H1 (cell line): ENCODE measurements at regions not wholly inside any gene's neighbourhood (a gene's known extent, or its start where the extent isn't known, plus 50 kb on each side); places are given as distances from the start of the nearest gene placed in this dataset.

Experiments used
- CTCF ChIA-PET: fragments of 300-600 bp; sonication (Branson Sonifier 250); formaldehyde crosslinking; loops from one replicate; lab custom pipeline; 2021; ENCODE audit not compliant: partially characterized antibody; lab: Charles Lee
- POLR2A ChIA-PET: fragments of 300-600 bp; sonication (Branson Sonifier 250); formaldehyde crosslinking; loops from one replicate; lab custom pipeline; 2021; ENCODE audit warnings: inconsistent platforms; ENCODE audit not compliant: partially characterized antibody; lab: Charles Lee
- DNase-seq, 2 experiments: peaks; one replicate each; pipeline versions ENCODE4 v3.0.0 to v3.0.0-alpha.2; 2010 to 2022; ENCODE audit warnings: low spot score in 2 of 2, low read depth in 1 of 2, mixed read lengths in 1 of 2
- FAIRE-seq: peaks from 2 replicates; lab custom pipeline; 2011; peaks lifted over from hg19 to GRCh38; lab: Jason Lieb, UNC
- H2AFZ ChIP-seq: 2 replicates; pipeline ENCODE4 v1.8.1; 2012; ENCODE audit warnings: low read length, inconsistent platforms
- H2AK5ac ChIP-seq: 2 replicates; pipeline ENCODE4 v1.6.1; 2013; ENCODE audit warnings: low read depth, low read length
- H2BK120ac ChIP-seq: replicated peaks from 2 replicates; pipeline ENCODE3; 2013; ENCODE audit warnings: low read depth, low read length, inconsistent platforms
- H2BK12ac ChIP-seq: 2 replicates; pipeline ENCODE4 v1.6.1; 2013; ENCODE audit warnings: low read depth, low read length
- H2BK15ac ChIP-seq: 2 replicates; pipeline ENCODE4 v1.6.1; 2013; ENCODE audit warnings: low read length
- H2BK20ac ChIP-seq: 2 replicates; pipeline ENCODE4 v1.6.1; 2013; ENCODE audit warnings: low read length
- H2BK5ac ChIP-seq: 2 replicates; pipeline ENCODE4 v1.6.1; 2013; ENCODE audit warnings: low read depth, low read length
- H3K14ac ChIP-seq: 2 replicates; pipeline ENCODE4 v1.6.1; 2013; ENCODE audit warnings: inconsistent platforms; ENCODE audit not compliant: insufficient read length
- H3K18ac ChIP-seq: 2 replicates; pipeline ENCODE4 v1.6.1; 2013; ENCODE audit warnings: low read length; ENCODE audit errors: extremely low read depth
- H3K23ac ChIP-seq: 2 replicates; pipeline ENCODE4 v1.6.1; 2013; ENCODE audit warnings: inconsistent platforms; ENCODE audit not compliant: insufficient read length
- H3K23me2 ChIP-seq: 2 replicates; pipeline ENCODE4 v1.6.1; 2013; ENCODE audit warnings: low read depth, low read length
- H3K27ac ChIP-seq: 2 replicates; pipeline ENCODE4 v1.6.1; 2011; ENCODE audit warnings: low read depth, low read length, inconsistent platforms
- H3K27me3 ChIP-seq, 4 experiments: replicated peaks in 1 of 4; 1 replicate in 1 of 4; 2 replicates in 3 of 4; pipeline versions ENCODE4 v1.6.1 to v1.8.1; 2011 to 2013; ENCODE audit warnings: low read length in 3 of 4, mild to moderate bottlenecking in 3 of 4, inconsistent platforms in 2 of 4, mixed read lengths in 2 of 4, moderate library complexity in 1 of 4; ENCODE audit not compliant: control insufficient read depth in 3 of 4, insufficient read depth in 3 of 4; ENCODE audit errors: extremely low read depth in 1 of 4
- H3K36me3 ChIP-seq, 4 experiments: 2 replicates each; pipeline versions ENCODE4 v1.6.1 to v1.8.1; 2011 to 2013; ENCODE audit warnings: mild to moderate bottlenecking in 4 of 4, low read length in 3 of 4, moderate library complexity in 2 of 4, control low read depth in 1 of 4, inconsistent platforms in 1 of 4; ENCODE audit not compliant: insufficient read depth in 4 of 4, control insufficient read depth in 2 of 4
- H3K4ac ChIP-seq: replicated peaks from 2 replicates; pipeline ENCODE3; 2013; ENCODE audit warnings: low read length, low read depth, mixed read lengths, inconsistent platforms; ENCODE audit not compliant: insufficient read length
- H3K4me1 ChIP-seq, 4 experiments: replicated peaks in 1 of 4; 1 replicate in 1 of 4; 2 replicates in 3 of 4; pipeline versions ENCODE4 v1.6.1 to v1.8.1; 2011 to 2013; ENCODE audit warnings: low read length in 3 of 4, inconsistent platforms in 2 of 4, mixed read lengths in 1 of 4; ENCODE audit not compliant: insufficient read depth in 4 of 4, control insufficient read depth in 3 of 4
- H3K4me2 ChIP-seq, 2 experiments: 2 replicates each; pipeline versions ENCODE4 v1.6.1 to v1.8.1; 2011 to 2013; ENCODE audit warnings: low read depth in 2 of 2, low read length in 2 of 2, control low read depth in 1 of 2, inconsistent platforms in 1 of 2, mild to moderate bottlenecking in 1 of 2; ENCODE audit not compliant: insufficient read depth in 1 of 2
- H3K4me3 ChIP-seq, 4 experiments: fragments of 200-600, 300-600 bp in 1 of 4; sonication (generic), shearing (Covaris generic), sonication (Bioruptor Twin) in 1 of 4; 2 replicates each; pipeline versions ENCODE4 v1.5.1 to v1.8.1; 2011 to 2016; ENCODE audit warnings: low read length in 4 of 4, low read depth in 3 of 4, control low read depth in 2 of 4, inconsistent platforms in 2 of 4, mild to moderate bottlenecking in 2 of 4, mixed read lengths in 1 of 4, moderate library complexity in 1 of 4; ENCODE audit not compliant: insufficient read depth in 2 of 4; ENCODE audit errors: extremely low read depth in 1 of 4
- H3K56ac ChIP-seq: replicated peaks from 2 replicates; pipeline ENCODE3; 2013; ENCODE audit warnings: low read depth, mild to moderate bottlenecking, mixed read lengths, low read length, inconsistent platforms; ENCODE audit not compliant: insufficient read length
- H3K79me1 ChIP-seq: 2 replicates; pipeline ENCODE4 v1.6.1; 2013; ENCODE audit warnings: low read depth, low read length, control low read depth
- H3K79me2 ChIP-seq, 2 experiments: 2 replicates each; pipeline versions ENCODE4 v1.6.1 to v1.8.1; 2012 to 2013; ENCODE audit warnings: low read length in 2 of 2, mild to moderate bottlenecking in 2 of 2, inconsistent platforms in 1 of 2; ENCODE audit not compliant: insufficient read depth in 2 of 2, control insufficient read depth in 1 of 2
- H3K9ac ChIP-seq, 4 experiments: replicated peaks in 1 of 4; 1 replicate in 1 of 4; 2 replicates in 3 of 4; pipeline versions ENCODE4 v1.6.1 to v1.8.1; 2011 to 2013; ENCODE audit warnings: low read depth in 3 of 4, low read length in 3 of 4, control low read depth in 2 of 4, mild to moderate bottlenecking in 2 of 4, moderate library complexity in 2 of 4, inconsistent platforms in 1 of 4; ENCODE audit errors: extremely low read depth in 1 of 4
- H3K9me3 ChIP-seq, 2 experiments: 2 replicates each; pipeline versions ENCODE4 v1.6.1 to v1.8.1; 2012 to 2013; ENCODE audit warnings: mild to moderate bottlenecking in 2 of 2, moderate library complexity in 2 of 2, control low read depth in 1 of 2, inconsistent platforms in 1 of 2, low read depth in 1 of 2, low read length in 1 of 2, mixed read lengths in 1 of 2; ENCODE audit not compliant: insufficient read depth in 2 of 2
- H4K20me1 ChIP-seq, 2 experiments: replicated peaks in 1 of 2; 2 replicates each; pipeline versions ENCODE3 to v1.8.1; 2011 to 2013; ENCODE audit warnings: inconsistent platforms in 2 of 2, low read length in 2 of 2, mild to moderate bottlenecking in 1 of 2; ENCODE audit not compliant: insufficient read depth in 2 of 2, control insufficient read depth in 1 of 2
- H4K5ac ChIP-seq: 2 replicates; pipeline ENCODE4 v1.6.1; 2013; ENCODE audit warnings: low read length, low read depth, mixed read lengths, inconsistent platforms; ENCODE audit not compliant: insufficient read length
- H4K8ac ChIP-seq: 2 replicates; pipeline ENCODE4 v1.8.0; 2013; ENCODE audit warnings: mild to moderate bottlenecking, moderate library complexity, low read length, inconsistent platforms; ENCODE audit not compliant: insufficient read depth; ENCODE audit errors: extremely low read depth
- H4K91ac ChIP-seq: replicated peaks from 2 replicates; pipeline ENCODE3; 2013; ENCODE audit warnings: low read length, mixed read lengths, inconsistent platforms; ENCODE audit not compliant: insufficient read length
- CEBPB ChIP-seq: IDR thresholded peaks from 2 replicates; pipeline ENCODE4 v1.6.1; 2012; ENCODE audit warnings: low read depth, low read length
- CHD2 ChIP-seq: IDR thresholded peaks from 2 replicates; pipeline ENCODE4 v1.6.1; 2012; ENCODE audit warnings: low read length, improper control_type of control experiment
- EZH2 ChIP-seq: fragments of 200-600 bp; sonication (generic); IDR thresholded peaks from 2 replicates; pipeline ENCODE4 v1.7.1; 2012; ENCODE audit warnings: low read depth, mild to moderate bottlenecking, moderate library complexity, low read length, inconsistent platforms; ENCODE audit not compliant: severe bottlenecking
- HDAC2 ChIP-seq, 2 experiments: fragments of 300-600 bp in 1 of 2; sonication (generic) in 1 of 2; IDR thresholded peaks; 2 replicates each; pipeline ENCODE4 v1.6.1; 2011 to 2012; ENCODE audit warnings: low read depth in 2 of 2, low read length in 2 of 2, mild to moderate bottlenecking in 2 of 2, moderate library complexity in 2 of 2, borderline replicate concordance in 1 of 2, inconsistent platforms in 1 of 2
- JUN ChIP-seq: IDR thresholded peaks from 2 replicates; pipeline ENCODE4 v1.6.1; 2011; ENCODE audit warnings: low read depth, mild to moderate bottlenecking, improper control_type of control experiment, low read length
- NANOG ChIP-seq: IDR thresholded peaks from 2 replicates; pipeline ENCODE4 v1.6.1; 2011; ENCODE audit warnings: low read length, low read depth, mild to moderate bottlenecking, inconsistent platforms; ENCODE audit not compliant: insufficient read depth, poor library complexity, severe bottlenecking
- PHF8 ChIP-seq: fragments of 200-600 bp; sonication (generic); conservative IDR thresholded peaks from 2 replicates; pipeline ENCODE4 v1.7.1; 2012; ENCODE audit warnings: low read depth, mild to moderate bottlenecking, inconsistent platforms, low read length, moderate library complexity
- POU5F1 ChIP-seq: IDR thresholded peaks from 2 replicates; pipeline ENCODE4 v1.6.1; 2011; ENCODE audit warnings: low read depth, mild to moderate bottlenecking, low read length, moderate library complexity
- SIN3A ChIP-seq, 2 experiments: IDR thresholded peaks in 1 of 2; conservative IDR thresholded peaks in 1 of 2; 2 replicates each; pipeline ENCODE4 v1.6.1; 2011 to 2012; ENCODE audit warnings: low read length in 2 of 2, improper control_type of control experiment in 1 of 2, low read depth in 1 of 2, mild to moderate bottlenecking in 1 of 2
- SP2 ChIP-seq: IDR thresholded peaks from 2 replicates; pipeline ENCODE4 v1.6.1; 2012; ENCODE audit warnings: mild to moderate bottlenecking, low read length, inconsistent platforms
- TBP ChIP-seq: IDR thresholded peaks from 2 replicates; pipeline ENCODE4 v1.6.1; 2011; ENCODE audit warnings: low read depth, low read length, improper control_type of control experiment
- YY1 ChIP-seq: IDR thresholded peaks from 2 replicates; pipeline ENCODE4 v1.6.1; 2011; ENCODE audit warnings: low read depth, mild to moderate bottlenecking, low read length
- WGBS, 2 experiments: shearing (Covaris generic) in 1 of 2; methylation state at CpG; one replicate each; pipeline versions ENCODE4 v1.1.6 to v1.1.7; 2013 to 2015; ENCODE audit warnings: low lambda C conversion rate in 2 of 2, mixed read lengths in 2 of 2, inconsistent platforms in 1 of 2, low coverage in 1 of 2, missing lambda C conversion rate in 1 of 2; ENCODE audit not compliant: insufficient replicate concordance in 2 of 2, insufficient coverage in 1 of 2, insufficient read length in 1 of 2; ENCODE audit errors: extremely low coverage in 1 of 2, missing lambda C conversion rate in 1 of 2; 5-methylcytosine and 5-hydroxymethylcytosine counted together

GRCh38 chr7:348962-349743 lies 59.2 kb downstream of the FOXL3 start:
- no peak overlapping the region for H3K14ac ChIP-seq
- H2BK15ac ChIP-seq = no peak overlapping the region
- H3K36me3 ChIP-seq = no peaks in the 10 kb centered on the region
- no peak overlapping the region for H2AFZ ChIP-seq
- no peak overlapping the region for H2AK5ac ChIP-seq
- no peak overlapping the region for H3K9ac ChIP-seq
- H2BK120ac ChIP-seq = no peak overlapping the region
- H3K4me2 ChIP-seq = no peak overlapping the region
- H3K9me3 ChIP-seq = no peaks in the 10 kb centered on the region; a peak in 1 of 4 replicates
- no peak for FAIRE-seq
- H3K4ac ChIP-seq = no peak overlapping the region
- no peaks in the 10 kb centered on the region for H3K27me3 ChIP-seq
- no peak for DNase-seq
- no peaks in the 10 kb centered on the region for H3K79me2 ChIP-seq
- H4K91ac ChIP-seq = no peak overlapping the region
- H3K18ac ChIP-seq = no peak overlapping the region
- H3K23ac ChIP-seq = no peak overlapping the region
- H2BK12ac ChIP-seq = peak overlapping the region; percentile 68; the same call in 1 of the 2 replicates
- H3K56ac ChIP-seq = no peak overlapping the region
- no peaks in the 10 kb centered on the region for H3K79me1 ChIP-seq
- H4K20me1 ChIP-seq = no peaks in the 10 kb centered on the region
- no peak overlapping the region for H4K8ac ChIP-seq
- ChIA-PET POLR2A (no interaction called here), CTCF (no interaction called here)
- no peak overlapping the region for H4K5ac ChIP-seq
- no peaks in the 10 kb centered on the region; a peak in 3 of 7 replicates for H3K4me1 ChIP-seq
- peaks cover 11% of the 10 kb centered on the region; the same call in 1 of the 2 replicates for H3K23me2 ChIP-seq
- no peak overlapping the region for H2BK20ac ChIP-seq
- no peak overlapping the region; the same call in 1 of the 2 replicates for H2BK5ac ChIP-seq
- H3K4me3 ChIP-seq = no peak overlapping the region
- 95% methylated on average over 34 of the region's 34 CpGs; no CpG with 5 or more reads in 1 of the 2 experiments for WGBS, 2 experiments
- H3K27ac ChIP-seq = no peak overlapping the region
- TF ChIP-seq SP2 (no peak), CEBPB (no peak), POU5F1 (no peak), PHF8 (no peak), HDAC2 (IDR thresholded peaks at IDR 0.05; ENCODE audit: borderline replicate concordance in 1 of 2, low read depth in 2 of 2, low read length in 2 of 2) (no peak), JUN (no peak), EZH2 (no peak), NANOG (no peak), SIN3A (conservative IDR thresholded peaks at IDR 0.05 in 1 of 2, IDR thresholded peaks at IDR 0.05 in 1 of 2; ENCODE audit: low read depth in 1 of 2, low read length in 2 of 2) (no peak), TBP (no peak), CHD2 (no peak), YY1 (no peak)
